Fibroblast of the aortic adventitia (primary cell): ENCODE measurements at regions not wholly inside any gene's neighbourhood (a gene's known extent, or its start where the extent isn't known, plus 50 kb on each side); places are given as distances from the start of the nearest gene placed in this dataset.

Experiments
- DNase-seq: peaks from one replicate; pipeline ENCODE4 v3.0.0-alpha.2; 2010; ENCODE audit warnings: low read depth
- H3K4me3 ChIP-seq: 2 replicates; pipeline ENCODE4 v1.5.1; 2011; ENCODE audit warnings: low read depth, mild to moderate bottlenecking, control low read depth, low read length, moderate library complexity
- CTCF ChIP-seq: IDR thresholded peaks from 2 replicates; pipeline ENCODE4 v1.5.1; 2011; ENCODE audit warnings: mild to moderate bottlenecking, low read length, control low read depth, inconsistent platforms; ENCODE audit not compliant: insufficient read depth

GRCh38 chr1:8159470-8160024 lies 133.4 kb upstream of the ERRFI1 start:
- no peak for DNase-seq
- TF ChIP-seq CTCF: no peak
- H3K4me3 ChIP-seq: no peak overlapping the region

DNA sequence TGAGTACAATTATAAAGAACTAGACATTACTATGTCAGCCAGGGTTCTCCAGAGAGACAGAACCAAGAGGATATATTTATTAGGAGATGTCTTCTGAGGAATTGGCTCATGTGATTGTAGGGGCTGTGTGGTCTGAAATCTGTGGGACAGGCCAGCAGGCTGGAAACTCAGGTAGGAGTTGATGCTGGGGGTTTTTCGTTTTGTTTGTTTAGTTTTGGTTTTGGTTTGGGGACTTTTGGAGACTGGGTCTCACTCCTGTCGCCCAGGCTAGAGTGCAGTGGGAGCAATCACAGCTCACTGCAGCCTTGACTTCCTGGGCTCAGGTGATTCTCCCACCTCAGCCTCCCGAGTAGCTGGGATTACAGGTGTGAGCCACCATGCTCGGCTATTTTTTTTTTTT lies 132.9 kb upstream of the ERRFI1 start:
- DNase-seq: no peak
- no peak for TF ChIP-seq CTCF
- no peak overlapping the region for H3K4me3 ChIP-seq

- no peak for DNase-seq
- no peak overlapping the region for H3K4me3 ChIP-seq
- TF ChIP-seq CTCF: no peak
Observed at GRCh38 chr1:8157765-8158164, 131.7 kb upstream of the ERRFI1 start.

- TF ChIP-seq CTCF: no peak
- DNase-seq: peak; percentile 50
- no peak overlapping the region for H3K4me3 ChIP-seq
Observed at GRCh38 chr1:8155528-8156186, 129.5 kb upstream of the ERRFI1 start.

- DNase-seq: no peak
- TF ChIP-seq CTCF: no peak
- H3K4me3 ChIP-seq: no peak overlapping the region
Observed at GRCh38 chr1:8154621-8155052, 128.5 kb upstream of the ERRFI1 start.

- TF ChIP-seq CTCF: no peak
- H3K4me3 ChIP-seq: no peak overlapping the region
- no peak for DNase-seq
Observed at GRCh38 chr1:8153961-8154360, 127.9 kb upstream of the ERRFI1 start.
